GM18870 (cell line): ENCODE measurements at regions not wholly inside any gene's neighbourhood (a gene's known extent, or its start where the extent isn't known, plus 50 kb on each side); places are given as distances from the start of the nearest gene placed in this dataset.
"Not testable (repeated sequence)": the region's sequence is repeated elsewhere in the genome, so short reads cannot be mapped to it uniquely, and the experiment has no call there.

Source experiments
- ATAC-seq: cut with Tn5 transposase; IDR thresholded peaks from one replicate; pipeline ENCODE4 v1.9.1; 2021; ENCODE audit warnings: moderate library complexity; ENCODE audit not compliant: unreplicated experiment

DNA sequence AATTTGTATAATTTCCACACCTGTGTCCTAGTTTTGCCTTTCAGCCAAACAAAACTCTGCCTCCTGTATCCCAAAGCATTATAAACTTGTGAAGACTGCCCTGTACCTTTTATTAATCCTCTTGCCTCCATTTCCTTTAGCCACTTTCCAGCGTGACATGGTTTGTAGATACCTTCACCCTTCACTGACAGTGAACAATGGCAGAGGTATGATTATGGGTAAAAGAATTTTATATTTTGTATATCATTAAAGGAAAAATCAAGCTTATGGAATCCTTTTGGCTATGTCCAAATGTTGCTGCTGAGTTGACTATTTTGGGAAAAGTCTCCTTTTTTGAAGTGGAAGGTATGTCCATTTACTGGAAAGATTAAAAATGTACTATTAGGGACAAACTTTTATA, 251.7 kb downstream of the HNMT start:
- ATAC-seq = no peak

DNA sequence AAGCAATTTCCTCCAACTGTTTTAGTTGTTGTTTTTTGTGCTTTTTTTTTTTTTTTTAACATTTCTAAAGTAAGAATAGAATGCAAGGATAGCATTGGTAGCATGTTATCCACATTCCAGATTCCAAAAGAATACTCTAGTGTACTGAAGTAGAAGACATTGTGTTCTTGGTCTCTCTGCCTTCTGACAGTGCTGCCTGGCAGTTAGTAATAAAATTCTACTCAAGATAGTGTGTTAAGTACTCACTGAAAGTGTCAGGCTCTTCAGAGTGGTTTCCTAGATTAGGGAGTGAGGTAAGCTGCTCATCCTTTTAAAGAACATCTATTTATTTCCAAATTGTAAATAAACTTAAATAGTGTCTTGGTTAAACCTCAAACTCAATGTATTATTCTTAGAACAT, 253.7 kb downstream of the HNMT start:
- ATAC-seq = no peak

DNA sequence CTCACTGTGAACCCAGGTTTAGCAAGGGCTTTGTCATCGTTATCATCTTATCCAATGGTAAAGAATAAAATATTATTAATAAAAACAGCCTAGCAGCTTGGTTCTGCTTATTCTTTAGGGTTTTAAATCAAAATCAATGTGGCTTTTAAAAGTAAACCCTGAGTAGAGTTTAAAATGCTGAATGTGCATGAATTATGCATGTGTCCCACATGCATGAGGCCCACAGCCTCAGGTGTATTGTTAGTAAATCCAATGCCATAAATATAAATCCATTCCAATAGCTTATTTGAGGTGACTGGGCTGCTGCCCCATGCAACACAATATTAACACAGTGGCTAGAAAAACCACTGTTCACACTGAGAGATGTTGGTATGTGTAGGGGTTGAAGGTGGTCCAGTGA, 254.1 kb downstream of the HNMT start:
- no peak for ATAC-seq

DNA sequence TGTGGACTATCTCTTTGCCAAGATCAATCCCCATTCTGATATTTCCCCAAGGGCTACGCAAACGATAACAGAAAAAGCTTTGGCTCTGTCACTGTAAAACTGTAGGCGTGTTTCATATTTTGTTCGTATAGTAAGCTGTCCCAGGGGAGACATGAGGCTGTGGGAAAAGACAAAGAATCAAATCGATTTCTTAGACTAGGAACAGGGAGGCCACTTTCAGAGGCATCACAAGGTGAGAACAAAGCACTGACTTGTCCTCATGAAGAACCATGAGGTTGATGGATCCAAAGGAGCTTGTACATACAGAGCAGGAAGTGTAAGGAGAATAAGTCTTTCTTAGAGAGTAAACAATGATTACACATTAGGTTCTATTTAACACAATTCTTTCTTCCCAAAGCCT, 255.7 kb downstream of the HNMT start:
- ATAC-seq = no peak

DNA sequence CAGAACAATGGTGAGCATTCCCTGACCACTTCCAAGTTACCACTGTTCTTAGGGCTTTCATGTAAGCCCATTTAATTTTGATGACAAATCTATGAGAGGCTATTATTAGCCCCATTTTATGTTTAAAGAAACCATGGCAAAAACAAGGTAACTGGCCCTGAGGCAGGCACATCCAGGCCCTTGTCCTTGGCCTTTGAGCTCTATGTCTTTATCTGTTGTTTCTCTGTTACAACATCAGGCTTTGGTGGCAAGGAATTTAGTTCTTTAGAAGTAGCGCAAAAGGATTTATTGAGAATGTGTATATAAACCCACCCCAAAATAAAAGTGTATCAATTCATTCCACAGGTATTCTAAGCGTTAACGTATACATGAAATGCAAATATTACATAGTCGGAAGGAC, 257.1 kb downstream of the HNMT start:
- no peak for ATAC-seq

DNA sequence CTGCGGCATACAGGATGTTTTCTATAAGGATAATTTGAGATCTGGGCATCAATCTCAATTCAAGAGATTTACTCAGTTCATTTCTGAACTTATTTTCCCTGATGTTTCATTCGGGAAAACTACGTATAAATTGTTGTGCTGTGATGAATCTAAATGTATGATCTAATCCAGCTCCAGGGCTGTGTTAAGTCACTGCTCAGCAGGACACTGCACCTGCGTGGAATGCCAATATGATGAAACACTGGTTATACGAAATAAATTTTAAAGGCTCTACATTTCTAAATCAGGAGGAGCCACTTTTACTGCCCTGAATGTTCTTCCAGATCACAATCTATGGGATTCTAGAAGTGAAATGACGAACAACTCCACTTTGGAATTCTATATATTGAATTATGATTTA, 259.0 kb downstream of the HNMT start:
- ATAC-seq = no peak

DNA sequence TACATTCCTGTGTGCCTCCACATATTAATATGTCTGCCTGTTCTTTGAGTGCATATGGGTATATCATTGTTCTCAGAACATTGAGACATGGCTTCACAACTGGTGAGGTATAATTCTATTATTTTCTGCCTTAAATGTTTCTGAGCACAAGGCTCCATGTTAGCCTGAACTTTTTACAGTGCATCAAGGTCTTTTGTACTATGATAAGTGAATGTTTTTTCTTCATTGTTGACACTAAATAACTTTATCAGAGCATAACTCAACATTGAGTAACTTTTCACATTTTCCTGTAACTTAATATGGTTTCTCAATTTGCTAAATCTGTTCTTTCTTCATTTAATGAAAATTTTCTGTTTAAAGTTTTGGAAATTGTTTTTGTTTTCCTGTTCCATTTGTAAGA, 262.9 kb downstream of the HNMT start:
- ATAC-seq = no peak

DNA sequence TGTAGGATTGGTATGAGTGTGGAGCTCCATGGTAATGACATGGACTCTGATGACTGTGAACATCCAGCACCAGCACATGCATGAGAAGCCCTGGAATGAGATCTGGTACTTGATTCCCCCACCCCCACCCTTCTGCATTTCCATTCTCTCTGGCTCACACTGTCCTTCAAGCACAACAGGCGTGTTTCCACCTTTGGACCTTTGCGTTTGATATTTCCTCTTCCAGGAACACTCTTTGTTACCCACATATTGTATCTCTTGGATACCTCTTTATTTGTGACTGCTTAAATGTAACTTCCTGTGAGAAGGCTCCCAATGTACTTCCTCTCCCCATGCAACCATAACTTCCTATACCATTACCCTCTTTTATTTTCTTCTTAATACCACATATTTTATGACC, 263.8 kb downstream of the HNMT start:
- ATAC-seq = no peak

DNA sequence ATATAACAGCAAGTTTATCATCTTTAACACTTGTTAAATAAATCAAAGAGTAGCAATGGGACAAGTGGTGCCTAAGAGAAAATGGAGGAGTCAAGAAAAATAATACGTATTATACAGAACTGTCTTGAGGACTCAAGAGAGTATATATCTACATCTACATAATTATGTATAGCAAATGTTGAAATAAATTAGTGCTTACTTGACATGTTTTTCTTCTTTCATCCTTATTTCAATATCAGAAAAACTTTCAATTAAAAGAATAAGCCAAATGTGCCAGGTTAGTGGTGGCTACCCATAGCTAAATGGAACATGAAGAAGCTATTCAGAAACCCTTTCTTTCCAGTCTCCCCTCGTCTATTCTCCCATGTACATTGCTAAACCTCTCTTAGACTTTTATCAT, 267.3 kb upstream of the SPOPL start:
- no peak for ATAC-seq

DNA sequence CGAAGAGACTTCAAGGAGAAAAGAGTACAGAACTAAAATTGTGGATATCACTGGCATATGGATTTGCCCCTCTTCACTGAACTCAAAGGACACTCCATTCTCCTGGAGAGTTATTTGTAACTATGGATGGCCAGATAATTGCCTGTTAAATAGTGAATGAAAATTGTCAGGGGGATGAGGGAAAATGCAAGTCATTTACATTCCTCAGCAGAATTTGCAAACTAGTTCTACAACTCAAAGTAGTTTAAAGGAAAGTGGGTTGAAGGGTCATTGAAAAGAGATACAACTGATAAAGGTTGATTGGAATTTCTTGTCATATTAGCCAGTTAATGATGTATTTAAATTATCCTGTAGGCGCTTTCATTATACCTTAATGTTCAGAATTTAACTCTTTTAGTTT, 266.5 kb upstream of the SPOPL start:
- ATAC-seq = no peak

DNA sequence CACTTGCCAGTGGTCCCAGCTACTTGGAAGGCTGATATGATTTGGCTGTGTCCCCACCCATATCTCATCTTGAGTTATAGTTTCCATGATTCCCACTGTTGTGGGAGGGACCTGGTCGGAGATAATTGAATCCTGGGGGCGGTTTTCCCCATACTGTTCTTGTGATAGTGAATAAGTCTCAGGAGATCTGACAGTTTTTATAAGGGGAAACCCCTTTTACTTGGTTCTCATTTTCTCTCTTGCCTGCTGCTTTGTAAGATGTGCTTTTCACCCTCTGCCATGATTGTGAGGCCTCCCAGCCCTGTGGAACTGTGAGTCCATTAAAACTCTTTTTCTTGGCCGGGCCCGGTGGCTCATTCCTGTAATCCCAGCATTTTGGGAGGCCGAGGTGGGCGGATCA, 265.4 kb upstream of the SPOPL start:
- ATAC-seq = no peak

DNA sequence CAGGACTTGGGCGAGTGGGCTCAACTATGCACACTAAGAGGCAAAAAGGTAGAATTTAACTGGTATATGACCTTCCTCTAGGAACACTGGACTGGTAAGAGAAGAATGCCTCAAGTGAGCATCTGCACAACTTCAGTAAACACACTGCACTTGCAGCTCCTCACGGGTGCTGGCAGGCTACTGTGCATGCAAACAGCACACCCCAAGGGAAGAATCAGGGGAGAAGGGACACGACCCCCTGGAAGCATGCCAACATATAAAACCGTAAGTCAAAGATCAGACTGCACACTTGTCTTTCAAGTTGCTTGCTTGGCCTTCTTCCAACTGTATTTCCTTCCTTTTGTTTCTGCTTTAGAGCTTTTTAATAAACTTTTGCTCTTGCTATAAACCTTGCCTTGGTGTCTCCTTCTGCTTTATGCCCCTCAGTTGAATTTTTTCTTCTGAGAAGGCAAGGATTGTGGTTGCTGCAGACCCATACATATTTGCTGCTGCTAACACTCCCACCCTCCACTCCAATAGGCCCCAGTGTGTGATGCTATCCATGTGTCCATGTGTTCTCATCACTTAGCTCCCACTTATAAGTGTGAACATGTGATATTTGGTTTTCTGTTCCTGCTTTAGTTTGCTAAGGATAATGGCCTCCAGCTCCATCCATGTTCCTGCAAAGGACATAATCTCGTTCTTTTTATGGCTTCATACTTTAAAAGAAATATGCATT, 263.7 kb upstream of the SPOPL start:
- ATAC-seq = no peak

DNA sequence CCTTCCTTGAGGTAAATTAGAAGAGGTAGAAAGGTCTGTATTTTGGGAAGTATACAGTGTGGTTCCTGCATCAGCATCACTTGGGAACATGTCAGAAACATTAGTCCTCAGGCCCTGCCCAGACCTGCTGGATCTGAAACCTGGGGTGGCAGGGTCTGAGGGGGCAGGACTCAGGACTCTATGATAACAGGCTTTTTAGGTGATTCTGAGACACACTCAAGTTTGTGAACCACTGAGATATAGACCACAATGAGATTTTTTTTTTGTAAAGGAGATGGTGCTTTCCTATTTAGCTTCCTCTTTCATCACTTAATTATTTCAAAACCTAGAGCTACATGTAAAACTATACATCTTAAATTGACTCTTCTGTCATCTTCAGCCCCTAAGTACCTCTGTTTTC, 262.7 kb upstream of the SPOPL start:
- peak; percentile 65 for ATAC-seq

DNA sequence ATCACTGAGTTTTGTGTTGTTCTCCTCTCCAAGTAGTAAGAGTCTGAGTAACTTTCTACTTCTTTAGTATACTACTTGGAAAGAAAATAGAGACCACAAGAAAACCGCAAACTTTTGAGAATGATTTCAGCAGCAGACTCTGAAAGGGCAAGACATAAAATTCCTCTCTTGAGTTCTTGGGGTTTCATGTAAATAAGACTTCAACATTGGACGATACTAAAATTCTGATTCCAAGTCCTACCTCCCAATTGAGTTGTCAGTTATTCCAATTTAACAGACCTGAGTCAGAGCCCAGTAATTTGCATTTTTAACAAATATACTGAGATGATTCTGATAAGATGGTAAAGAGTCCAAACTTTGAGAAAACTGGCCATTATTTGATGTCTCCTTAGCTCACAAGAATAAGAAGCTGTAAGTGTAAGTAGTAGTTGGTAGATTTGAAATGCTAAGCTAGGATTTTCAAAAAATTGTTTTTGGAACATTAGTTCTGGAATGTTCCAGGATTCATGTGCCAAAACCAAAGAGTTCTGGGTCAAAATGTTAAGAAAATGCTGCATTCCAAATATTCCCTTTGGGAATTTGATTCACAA, 261.6 kb upstream of the SPOPL start:
- ATAC-seq = no peak

DNA sequence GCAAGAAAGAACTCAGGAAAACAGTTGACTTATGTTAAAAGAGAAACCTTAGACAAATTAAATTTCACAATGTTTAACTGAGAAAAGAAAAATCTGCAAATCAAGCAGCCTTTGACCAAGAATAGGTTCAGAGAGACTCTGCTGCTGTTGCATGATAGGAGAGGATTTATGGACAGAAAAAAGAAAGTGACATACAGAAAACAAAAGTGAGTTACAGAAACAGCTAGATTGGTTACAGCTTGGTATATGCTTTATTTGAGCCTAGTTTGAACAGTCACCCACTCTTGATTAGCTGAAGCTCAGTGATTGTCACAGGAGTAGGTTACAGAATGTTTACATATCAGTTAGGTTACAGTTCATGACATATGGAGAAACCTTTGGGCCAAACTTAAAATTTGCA, 258.2 kb upstream of the SPOPL start:
- no peak for ATAC-seq

DNA sequence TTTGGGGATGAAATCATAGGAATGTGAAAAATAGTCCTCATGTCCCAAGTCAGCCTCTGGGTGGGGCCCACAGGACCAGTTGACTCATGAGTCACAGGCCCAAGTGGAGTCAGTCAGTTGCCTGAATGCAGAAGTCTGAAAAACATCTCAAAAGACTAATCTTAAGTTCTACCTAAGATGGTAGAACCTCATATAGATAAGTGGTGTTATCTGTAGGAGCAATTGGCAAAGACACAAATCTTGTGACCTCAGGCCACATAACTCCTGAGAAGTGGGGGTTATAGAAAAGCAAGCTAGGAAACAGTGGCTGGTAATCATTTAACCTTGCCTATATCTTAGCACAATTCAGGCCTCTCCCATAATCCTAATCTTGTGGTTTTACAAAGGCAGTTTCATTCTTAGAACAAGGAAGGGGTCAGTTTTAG, 257.1 kb upstream of the SPOPL start:
- no peak for ATAC-seq

DNA sequence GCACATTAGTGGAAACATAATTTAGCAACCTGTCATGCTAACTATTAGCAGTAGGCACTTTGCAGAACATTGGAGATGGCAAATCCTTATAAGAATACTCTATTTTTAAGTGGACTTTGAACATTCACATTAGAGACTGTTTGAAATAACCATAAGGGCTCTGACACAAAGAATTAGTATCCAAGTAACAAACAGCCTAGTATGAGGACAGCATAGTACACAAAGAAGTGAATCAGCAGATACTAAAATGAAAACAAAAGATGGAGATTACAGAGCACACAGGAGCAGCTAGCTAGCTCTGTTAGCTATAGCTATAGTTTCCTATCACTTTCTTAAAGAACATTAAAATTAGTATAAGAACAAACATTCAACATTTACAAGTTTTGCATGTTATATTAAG, 256.3 kb upstream of the SPOPL start:
- no peak for ATAC-seq

DNA sequence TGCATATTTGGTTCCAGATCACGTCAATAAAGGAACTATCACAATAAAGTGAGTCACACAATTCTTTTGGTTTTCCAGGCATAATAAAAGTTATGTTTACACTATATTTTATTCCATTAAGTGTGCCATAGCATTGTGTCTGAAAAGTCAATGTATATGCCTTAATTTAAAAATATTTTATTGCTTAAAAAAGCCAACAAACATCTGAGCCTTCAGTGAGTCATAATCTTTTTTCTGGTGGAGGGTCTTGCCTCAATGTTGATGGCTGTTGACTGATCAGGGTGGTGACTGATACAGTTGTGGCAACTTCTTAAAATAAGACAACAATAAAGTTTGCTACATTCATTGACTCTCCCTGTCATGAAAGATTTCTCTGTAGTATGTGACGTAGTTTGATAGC, 254.3 kb upstream of the SPOPL start:
- ATAC-seq = no peak

DNA sequence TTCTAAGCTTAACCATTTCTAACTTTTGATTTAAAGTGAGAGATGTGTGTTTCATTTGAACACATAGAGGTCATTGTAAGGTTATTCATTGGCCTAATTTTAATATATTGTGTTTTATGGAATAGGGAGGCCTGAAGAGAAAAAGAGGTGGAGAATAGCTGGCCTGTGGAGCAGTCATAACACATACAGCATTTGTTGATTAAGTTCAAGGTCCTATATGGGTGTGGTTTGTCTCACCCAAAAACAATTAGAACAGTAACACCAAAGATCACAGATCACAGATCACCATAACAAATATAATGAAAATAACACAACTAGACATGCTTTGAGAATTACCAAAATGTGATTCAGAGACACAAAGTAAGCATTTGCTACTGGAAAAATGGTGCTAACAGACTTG, 252.4 kb upstream of the SPOPL start:
- ATAC-seq = no peak

DNA sequence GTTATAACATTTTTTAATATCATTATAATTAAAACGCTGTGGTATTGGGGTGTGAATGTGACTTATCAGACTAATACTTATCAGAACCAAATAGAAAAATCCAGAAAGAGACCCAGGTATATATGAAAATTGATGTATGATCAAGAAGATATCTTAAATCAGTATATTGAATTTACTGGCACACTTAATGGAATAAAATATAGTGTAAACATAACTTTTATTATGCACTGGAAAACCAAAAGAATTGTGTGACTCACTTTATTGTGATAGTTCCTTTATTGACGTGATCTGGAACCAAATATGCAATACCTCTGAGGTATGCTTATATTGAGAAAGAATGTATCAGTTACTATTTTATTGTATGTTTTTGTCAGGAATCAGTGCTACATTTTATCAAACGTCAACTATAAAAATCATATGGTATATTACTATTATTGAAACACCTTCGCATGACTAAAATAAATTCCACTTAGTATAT, 250.7 kb upstream of the SPOPL start:
- not testable (repeated sequence) for ATAC-seq

DNA sequence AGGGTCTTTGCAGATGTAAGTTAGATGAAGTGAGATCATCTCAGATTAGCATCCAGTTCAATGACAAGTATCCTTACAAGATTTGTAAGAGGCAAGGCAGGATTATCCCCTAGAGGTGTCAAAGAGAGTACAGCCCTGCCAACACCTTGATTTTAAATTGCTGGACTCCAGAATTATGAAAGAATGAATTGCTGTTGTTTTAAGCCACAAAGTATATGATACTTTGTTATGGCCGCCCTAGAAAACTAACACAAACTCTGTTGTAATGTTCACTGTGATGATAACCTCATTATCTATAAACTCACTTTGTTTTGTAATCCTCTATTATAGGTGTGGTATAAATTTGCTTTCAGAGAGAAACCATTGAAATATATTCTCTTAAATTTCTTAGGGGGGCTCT, 249.0 kb upstream of the SPOPL start:
- ATAC-seq = no peak

DNA sequence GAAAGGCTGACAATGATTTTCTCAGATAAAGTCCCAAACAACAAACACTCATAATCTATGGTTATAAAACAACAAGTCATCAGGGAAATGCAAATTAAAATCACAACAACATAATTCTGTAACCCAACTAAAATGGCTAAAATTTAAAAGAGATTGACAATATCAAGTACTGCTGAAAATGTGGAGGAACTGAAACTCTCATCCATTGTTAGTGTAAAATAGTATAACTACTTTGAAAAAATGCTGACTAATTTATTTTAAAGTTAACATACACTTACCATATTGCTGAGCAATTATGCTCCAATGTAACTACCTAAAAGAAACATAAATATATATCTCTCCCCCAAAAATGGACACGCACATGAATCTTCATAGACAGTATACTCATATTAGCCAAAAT, 245.9 kb upstream of the SPOPL start:
- ATAC-seq = no peak
